CD4-positive, alpha-beta T cell (primary cell): ENCODE measurements at regions not wholly inside any gene's neighbourhood (a gene's known extent, or its start where the extent isn't known, plus 50 kb on each side); places are given as distances from the start of the nearest gene placed in this dataset.

ENCODE experiments used
- ATAC-seq: fragments of 200-7000 bp; cut with Tn5 transposase; one replicate; pipeline ENCODE4 v1.10.0; 2022; ENCODE audit warnings: mild to moderate bottlenecking; ENCODE audit not compliant: poor library complexity
- CTCF ChIA-PET: fragments of 350-600 bp; sonication (Branson Sonifier 250); formaldehyde crosslinking; loops from one replicate; lab custom pipeline; 2021; ENCODE audit warnings: antibody characterized with exemption, inconsistent platforms; lab: Charles Lee
- POLR2A ChIA-PET: fragments of 350-600 bp; sonication (Branson Sonifier 250); formaldehyde crosslinking; loops from one replicate; lab custom pipeline; 2021; ENCODE audit warnings: antibody characterized with exemption, inconsistent platforms; lab: Charles Lee
- DNase-seq, 14 experiments: peaks; one replicate each; pipeline ENCODE4 v3.0.0-alpha.2; 2013 to 2020; ENCODE audit warnings: mixed read lengths in 2 of 14
- H3K27ac ChIP-seq, 2 donors: one replicate each; pipeline versions ENCODE4 v1.5.1 to v1.7.0; 2013; ENCODE audit warnings: low read length in 2 of 2, low read depth in 1 of 2, mild to moderate bottlenecking in 1 of 2
- H3K27me3 ChIP-seq, 2 experiments: 1 replicate in 1 of 2; 2 replicates in 1 of 2; pipeline versions ENCODE4 v1.6.1 to v1.7.0; 2013; ENCODE audit warnings: low read length in 2 of 2, control low read depth in 1 of 2, mild to moderate bottlenecking in 1 of 2, moderate library complexity in 1 of 2; ENCODE audit not compliant: insufficient read depth in 2 of 2, control insufficient read depth in 1 of 2
- H3K36me3 ChIP-seq: one replicate; pipeline ENCODE4 v1.6.1; 2013; ENCODE audit warnings: low read length, control low read depth; ENCODE audit not compliant: insufficient read depth
- H3K4me1 ChIP-seq: one replicate; pipeline ENCODE4 v1.6.1; 2013; ENCODE audit warnings: low read length, control low read depth; ENCODE audit not compliant: insufficient read depth
- H3K4me3 ChIP-seq: one replicate; pipeline ENCODE4 v1.5.1; 2013; ENCODE audit warnings: mild to moderate bottlenecking, low read length, moderate library complexity
- H3K9me3 ChIP-seq, 2 experiments: 1 replicate in 1 of 2; 2 replicates in 1 of 2; pipeline versions ENCODE4 v1.6.1 to v1.7.0; 2013; ENCODE audit warnings: low read length in 2 of 2, mild to moderate bottlenecking in 2 of 2, control low read depth in 1 of 2, moderate library complexity in 1 of 2; ENCODE audit not compliant: control insufficient read depth in 1 of 2, insufficient read depth in 1 of 2
- H3K27ac Mint-ChIP-seq: one replicate; pipeline ENCODE4 v1.8.0; 2020; ENCODE audit warnings: mixed read lengths
- H3K27me3 Mint-ChIP-seq: one replicate; pipeline ENCODE4 v1.8.0; 2021; ENCODE audit warnings: mixed read lengths
- H3K36me3 Mint-ChIP-seq: one replicate; pipeline ENCODE4 v1.8.0; 2021; ENCODE audit warnings: low read depth, mixed read lengths
- H3K4me1 Mint-ChIP-seq: one replicate; pipeline ENCODE4 v1.8.0; 2021; ENCODE audit warnings: low read depth, mixed read lengths
- H3K4me3 Mint-ChIP-seq: one replicate; pipeline ENCODE4 v1.8.0; 2020; ENCODE audit warnings: mild to moderate bottlenecking, mixed read lengths
- H3K9me3 Mint-ChIP-seq: one replicate; pipeline ENCODE4 v1.8.0; 2020; ENCODE audit warnings: mixed read lengths
- CTCF ChIP-seq: fragments of 200-600 bp; IDR thresholded peaks from one replicate; pipeline ENCODE4 v1.8.0; 2022; ENCODE audit warnings: antibody characterized with exemption, mild to moderate bottlenecking
- intact Hi-C, 2 experiments: fragments of 100-400 bp; cut with DNase I in 1 of 2; cut with micrococcal nuclease in 1 of 2; formaldehyde crosslinking; loops; one replicate each; pipeline versions ENCODE4 v1.15.1 to v1.9.0; 2023 to 2025; cut with DNase I, micrococcal nuclease

- H3K36me3 ChIP-seq, result no peaks in the 10 kb centered on the region
- H3K4me1 Mint-ChIP-seq, result no peaks in the 10 kb centered on the region
- CTCF ChIA-PET, result no interaction called here
- H3K27me3 Mint-ChIP-seq, result no peaks in the 10 kb centered on the region
- DNase-seq, result no peak
- POLR2A ChIA-PET, result no interaction called here
- H3K27me3 ChIP-seq, result no peaks in the 10 kb centered on the region
- H3K4me1 ChIP-seq, result no peaks in the 10 kb centered on the region
- H3K4me3 Mint-ChIP-seq, result no peak overlapping the region
- no peak for ATAC-seq
- H3K36me3 Mint-ChIP-seq, result no peaks in the 10 kb centered on the region
- no peak overlapping the region for H3K27ac ChIP-seq
- no peaks in the 10 kb centered on the region for H3K9me3 ChIP-seq
- no peak overlapping the region for H3K27ac Mint-ChIP-seq
- H3K4me3 ChIP-seq, result no peak overlapping the region
- intact Hi-C loops, result no loop called here
- TF ChIP-seq CTCF, result no peak
- H3K9me3 Mint-ChIP-seq, result peaks cover 4% of the 10 kb centered on the region
Measured at GRCh38 chr1:217268058-217268457, 362.8 kb downstream of the GPATCH2 start.

- ATAC-seq, result no peak
- no peaks in the 10 kb centered on the region for H3K4me1 Mint-ChIP-seq
- POLR2A ChIA-PET, result no interaction called here
Measured at GRCh38 chr1:217261636-217262035, 369.3 kb downstream of the GPATCH2 start.

GRCh38 chr1:217260676-217261075, 370.2 kb downstream of the GPATCH2 start:
- no peak for TF ChIP-seq CTCF
- H3K4me3 Mint-ChIP-seq, result no peak overlapping the region
- ATAC-seq (no peak), DNase-seq (no peak)
- no peaks in the 10 kb centered on the region for H3K27me3 Mint-ChIP-seq
- H3K4me3 ChIP-seq, result no peak overlapping the region
- POLR2A ChIA-PET, result no interaction called here
- no peaks in the 10 kb centered on the region for H3K4me1 Mint-ChIP-seq
- H3K36me3 Mint-ChIP-seq, result no peaks in the 10 kb centered on the region
- no peak overlapping the region for H3K27ac Mint-ChIP-seq
- CTCF ChIA-PET, result no interaction called here
- H3K4me1 ChIP-seq, result no peaks in the 10 kb centered on the region
- no peak overlapping the region for H3K27ac ChIP-seq
- H3K36me3 ChIP-seq, result no peaks in the 10 kb centered on the region
- intact Hi-C loops, result no loop called here
- H3K9me3 ChIP-seq, result no peaks in the 10 kb centered on the region
- no peaks in the 10 kb centered on the region for H3K27me3 ChIP-seq
- peaks cover 5% of the 10 kb centered on the region for H3K9me3 Mint-ChIP-seq

More at GRCh38 chr1:217261636-217262035, 369.3 kb downstream of the GPATCH2 start:
- no peak for TF ChIP-seq CTCF
- H3K4me3 ChIP-seq, result no peak overlapping the region
- intact Hi-C loops, result no loop called here
- H3K4me1 ChIP-seq, result no peaks in the 10 kb centered on the region
- CTCF ChIA-PET, result no interaction called here
- no peaks in the 10 kb centered on the region for H3K9me3 ChIP-seq
- H3K4me3 Mint-ChIP-seq, result no peak overlapping the region
- H3K36me3 ChIP-seq, result no peaks in the 10 kb centered on the region
- peaks cover 5% of the 10 kb centered on the region for H3K9me3 Mint-ChIP-seq
- H3K27ac ChIP-seq, result no peak overlapping the region
- no peaks in the 10 kb centered on the region for H3K27me3 ChIP-seq
- H3K27me3 Mint-ChIP-seq, result no peaks in the 10 kb centered on the region
- DNase-seq, result no peak
- no peaks in the 10 kb centered on the region for H3K36me3 Mint-ChIP-seq
- H3K27ac Mint-ChIP-seq, result no peak overlapping the region
